ENCODE measurements at regions not wholly inside any gene's neighbourhood (a gene's known extent, or its start where the extent isn't known, plus 50 kb on each side); places are given as distances from the start of the nearest gene placed in this dataset.

GRCh38 chr11:20213790-20214189 lies 53.5 kb upstream of the DBX1 start:
- Histone ChIP-seq H3K4me3 (ENCODE audit: low read depth in 1 of 3, low read length in 3 of 3) (no peak overlapping the region), H3K36me3 (ENCODE audit: control insufficient read depth in 4 of 4, insufficient read depth in 3 of 4, low read depth in 1 of 4, low read length in 3 of 4) (no peaks in the 10 kb centered on the region), H3K27ac (ENCODE audit: low read depth in 1 of 2, low read length in 2 of 2) (no peak overlapping the region), H3K27me3 (ENCODE audit: control insufficient read depth in 4 of 4, insufficient read depth in 4 of 4, low read length in 3 of 4) (no peaks in the 10 kb centered on the region), H3K4me1 (ENCODE audit: control insufficient read depth in 4 of 4, insufficient read depth in 4 of 4, low read length in 3 of 4) (no peaks in the 10 kb centered on the region), H3K9me3 (ENCODE audit: control insufficient read depth in 4 of 4, low read length in 3 of 4) (no peaks in the 10 kb centered on the region), H3K9ac (ENCODE audit: low read depth in 1 of 2, low read length in 2 of 2) (no peak overlapping the region)
- TF ChIP-seq NR2F2 (IDR thresholded peaks at IDR 0.05) (no peak), YY1 (IDR thresholded peaks at IDR 0.05) (no peak), FOXA1 (IDR thresholded peaks at IDR 0.05) (no peak), RAD21 (IDR thresholded peaks at IDR 0.05) (no peak), RXRA (IDR thresholded peaks at IDR 0.05) (no peak), JUND (IDR thresholded peaks at IDR 0.05) (no peak), HNF4G (IDR thresholded peaks at IDR 0.05) (no peak), TAF1 (conservative IDR thresholded peaks at IDR 0.05) (no peak), HNF4A (conservative IDR thresholded peaks at IDR 0.05) (no peak), ATF3 (IDR thresholded peaks at IDR 0.05) (no peak), MAX (IDR thresholded peaks at IDR 0.05) (no peak), SP1 (IDR thresholded peaks at IDR 0.05) (no peak), ZBTB33 (IDR thresholded peaks at IDR 0.05) (no peak), FOXA2 (IDR thresholded peaks at IDR 0.05) (no peak), GABPA (IDR thresholded peaks at IDR 0.05 in 1 of 2, conservative IDR thresholded peaks at IDR 0.05 in 1 of 2) (no peak), REST (IDR thresholded peaks at IDR 0.05) (no peak), CTCF (IDR thresholded peaks at IDR 0.05; ENCODE audit: low read depth, low read length, missing input control) (no peak), EGR1 (IDR thresholded peaks at IDR 0.05; ENCODE audit: low read depth in 2 of 2) (no peak)
- 40% methylated on average over 1 of the region's 1 CpG for WGBS
- DNase-seq (ENCODE audit: low spot score): no peak

All from liver (tissue), 8 donors.